ENCODE measurements at regions not wholly inside any gene's neighbourhood (a gene's known extent, or its start where the extent isn't known, plus 50 kb on each side); places are given as distances from the start of the nearest gene placed in this dataset.

GRCh38 chr22:49718396-49718795 lies 109.3 kb downstream of the BRD1 start:
- no peak overlapping the region for H3K4me3 ChIP-seq (ENCODE audit: low read length)
- ATAC-seq (no peak), DNase-seq (no peak)
- no peaks in the 10 kb centered on the region for H3F3A ChIP-seq (ENCODE audit: low read length, unreplicated experiment)
- H3K9me2 ChIP-seq (replicated peaks; ENCODE audit: low read length), result no peaks in the 10 kb centered on the region
- H3K9me3 ChIP-seq (ENCODE audit: low read length), result no peaks in the 10 kb centered on the region
- POLR2A ChIA-PET (ENCODE audit: unreplicated experiment), result no interaction called here
- H2AFZ ChIP-seq (ENCODE audit: low read length), result no peak overlapping the region
- intact Hi-C loops (cut with micrococcal nuclease), result no loop called here
- H3K79me2 ChIP-seq (ENCODE audit: low read length), result no peaks in the 10 kb centered on the region
- no peak for TF ChIP-seq CTCF (conservative IDR thresholded peaks at IDR 0.05; ENCODE audit: low read depth, low read length)
- H4K20me1 ChIP-seq (ENCODE audit: low read length), result no peaks in the 10 kb centered on the region
- H3K4me2 ChIP-seq (ENCODE audit: low read length), result no peak overlapping the region
- BruUV-seq (replicated peaks), result no TSS peak
- no peak overlapping the region for H3K27ac ChIP-seq (ENCODE audit: low read length)
- no peaks in the 10 kb centered on the region for H3K36me3 ChIP-seq (ENCODE audit: low read depth, low read length)
- peaks cover 43% of the 10 kb centered on the region for H3K27me3 ChIP-seq (ENCODE audit: low read length)
- H3K4me1 ChIP-seq (ENCODE audit: insufficient read depth, low read length), result no peaks in the 10 kb centered on the region
- CTCF ChIA-PET, result no interaction called here
- no peak overlapping the region for H3K9ac ChIP-seq (ENCODE audit: low read length)

GRCh38 chr22:49717322-49717919 lies 110.3 kb downstream of the BRD1 start:
- no peak for TF ChIP-seq EZH2 (IDR thresholded peaks at IDR 0.05; ENCODE audit: low read length, unreplicated experiment)
- TF ChIP-seq CTCF (conservative IDR thresholded peaks at IDR 0.05; ENCODE audit: low read depth, low read length), result no peak
- no peak for TF ChIP-seq EZH2phosphoT487 (IDR thresholded peaks at IDR 0.05; ENCODE audit: borderline replicate concordance, low read length)
- ChIA-PET CTCF (no interaction called here), POLR2A (ENCODE audit: unreplicated experiment) (no interaction called here)
- H3K4me2 ChIP-seq (ENCODE audit: low read length), result no peak overlapping the region
- no peaks in the 10 kb centered on the region for H3K36me3 ChIP-seq (ENCODE audit: low read depth, low read length)
- H3K9me2 ChIP-seq (replicated peaks; ENCODE audit: low read length), result no peaks in the 10 kb centered on the region
- H3K27ac ChIP-seq (ENCODE audit: low read length), result no peak overlapping the region
- H3K9me3 ChIP-seq (ENCODE audit: low read length), result no peaks in the 10 kb centered on the region
- intact Hi-C loops (cut with micrococcal nuclease), result no loop called here
- H3K4me3 ChIP-seq (ENCODE audit: low read length), result no peak overlapping the region
- no peak for ATAC-seq
- H3F3A ChIP-seq (ENCODE audit: low read length, unreplicated experiment), result no peaks in the 10 kb centered on the region
- H3K27me3 ChIP-seq (ENCODE audit: low read length), result peaks cover 39% of the 10 kb centered on the region
- no peaks in the 10 kb centered on the region for H3K4me1 ChIP-seq (ENCODE audit: insufficient read depth, low read length)
- no TSS peak for BruUV-seq (replicated peaks)
- no peaks in the 10 kb centered on the region for H3K79me2 ChIP-seq (ENCODE audit: low read length)
- no peak overlapping the region for H2AFZ ChIP-seq (ENCODE audit: low read length)
- H3K9ac ChIP-seq (ENCODE audit: low read length), result no peak overlapping the region
- no peaks in the 10 kb centered on the region for H4K20me1 ChIP-seq (ENCODE audit: low read length)
- DNase-seq, result no peak

GRCh38 chr22:49716441-49716840 lies 111.2 kb downstream of the BRD1 start:
- BruUV-seq (replicated peaks), result no TSS peak
- no peak for TF ChIP-seq CTCF (conservative IDR thresholded peaks at IDR 0.05; ENCODE audit: low read depth, low read length)
- TF ChIP-seq EZH2 (IDR thresholded peaks at IDR 0.05; ENCODE audit: low read length, unreplicated experiment), result no peak
- TF ChIP-seq EZH2phosphoT487 (IDR thresholded peaks at IDR 0.05; ENCODE audit: borderline replicate concordance, low read length), result no peak
- H3K9ac ChIP-seq (ENCODE audit: low read length), result no peak overlapping the region
- H4K20me1 ChIP-seq (ENCODE audit: low read length), result no peaks in the 10 kb centered on the region
- no peaks in the 10 kb centered on the region for H3K4me1 ChIP-seq (ENCODE audit: insufficient read depth, low read length)
- H3K36me3 ChIP-seq (ENCODE audit: low read depth, low read length), result no peaks in the 10 kb centered on the region
- intact Hi-C loops (cut with micrococcal nuclease), result no loop called here
- H3K9me2 ChIP-seq (replicated peaks; ENCODE audit: low read length), result no peaks in the 10 kb centered on the region
- no peak overlapping the region for H2AFZ ChIP-seq (ENCODE audit: low read length)
- no peaks in the 10 kb centered on the region for H3K79me2 ChIP-seq (ENCODE audit: low read length)
- no peak overlapping the region for H3K4me2 ChIP-seq (ENCODE audit: low read length)
- H3K9me3 ChIP-seq (ENCODE audit: low read length), result no peaks in the 10 kb centered on the region
- ATAC-seq, result no peak
- H3K27me3 ChIP-seq (ENCODE audit: low read length), result peaks cover 47% of the 10 kb centered on the region
- CTCF ChIA-PET, result no interaction called here
- H3F3A ChIP-seq (ENCODE audit: low read length, unreplicated experiment), result no peaks in the 10 kb centered on the region
- POLR2A ChIA-PET (ENCODE audit: unreplicated experiment), result no interaction called here
- no peak overlapping the region for H3K4me3 ChIP-seq (ENCODE audit: low read length)
- H3K27ac ChIP-seq (ENCODE audit: low read length), result no peak overlapping the region
- no peak for DNase-seq

All from PC-3 (cell line).